SK-N-SH treated with all-trans-retinoic acid at 6 μM for 48 hours (cell line): ENCODE measurements at regions not wholly inside any gene's neighbourhood (a gene's known extent, or its start where the extent isn't known, plus 50 kb on each side); places are given as distances from the start of the nearest gene placed in this dataset.
"Not testable (repeated sequence)": the region's sequence is repeated elsewhere in the genome, so short reads cannot be mapped to it uniquely, and the experiment has no call there.

Experiments
- ATAC-seq: fragments of 200-7000 bp; cut with Tn5 transposase; 3 replicates; pipeline ENCODE4 v1.9.1; 2020; ENCODE audit warnings: mild to moderate bottlenecking, moderate library complexity
- BACH2 ChIP-seq: fragments of 250-450 bp; sonication (Bioruptor Pico); IDR thresholded peaks from 2 replicates; pipeline ENCODE4 v1.9.0; 2021; ENCODE audit warnings: mild to moderate bottlenecking, borderline replicate concordance
- CREB5 ChIP-seq: fragments of 250-450 bp; sonication (Bioruptor Pico); IDR thresholded peaks from 2 replicates; pipeline ENCODE4 v1.5.1; 2020; ENCODE audit warnings: low read depth, mild to moderate bottlenecking, moderate library complexity
- CSDC2 ChIP-seq: fragments of 250-450 bp; sonication (Bioruptor Pico); IDR thresholded peaks from 2 replicates; pipeline ENCODE4 v1.5.0; 2020; ENCODE audit warnings: mild to moderate bottlenecking, moderate library complexity
- CSRNP3 ChIP-seq: fragments of 250-450 bp; sonication (Bioruptor Pico); IDR thresholded peaks from 2 replicates; pipeline ENCODE4 v1.5.1; 2021; ENCODE audit warnings: mild to moderate bottlenecking, moderate library complexity
- ISL1 ChIP-seq: fragments of 250-450 bp; sonication (Bioruptor Pico); IDR thresholded peaks from 2 replicates; pipeline ENCODE4 v2.1.2; 2022; ENCODE audit warnings: mild to moderate bottlenecking, moderate library complexity
- OSR1 ChIP-seq: fragments of 250-450 bp; sonication (Bioruptor Pico); IDR thresholded peaks from 2 replicates; pipeline ENCODE4 v1.8.0; 2022; ENCODE audit warnings: moderate library complexity, mild to moderate bottlenecking, inconsistent platforms
- PATZ1 ChIP-seq: fragments of 250-450 bp; sonication (Bioruptor Pico); IDR thresholded peaks from 2 replicates; pipeline ENCODE4 v1.8.0; 2020; ENCODE audit warnings: mild to moderate bottlenecking, moderate library complexity, borderline replicate concordance
- POU6F1 ChIP-seq: fragments of 250-450 bp; sonication (Bioruptor Pico); IDR thresholded peaks from 2 replicates; pipeline ENCODE4 v1.8.0; 2021; ENCODE audit warnings: low read depth, mild to moderate bottlenecking, moderate library complexity, borderline replicate concordance
- PPARA ChIP-seq: fragments of 250-450 bp; sonication (Bioruptor Pico); IDR thresholded peaks from 2 replicates; pipeline ENCODE4 v1.5.0; 2020; ENCODE audit warnings: mild to moderate bottlenecking, borderline replicate concordance
- RARB ChIP-seq: fragments of 250-450 bp; sonication (Bioruptor Pico); IDR thresholded peaks from 2 replicates; pipeline ENCODE4 v1.8.0; 2021; ENCODE audit warnings: mild to moderate bottlenecking, moderate library complexity
- SNAI2 ChIP-seq: fragments of 250-450 bp; sonication (Bioruptor Pico); IDR thresholded peaks from 2 replicates; pipeline ENCODE4 v1.5.0; 2020; ENCODE audit warnings: mild to moderate bottlenecking, moderate library complexity
- TCF4 ChIP-seq: fragments of 250-450 bp; sonication (Bioruptor Pico); IDR thresholded peaks from 2 replicates; pipeline ENCODE4 v1.8.0; 2021; ENCODE audit warnings: mild to moderate bottlenecking, moderate library complexity, borderline replicate concordance
- TSHZ2 ChIP-seq: fragments of 250-450 bp; sonication (Bioruptor Pico); IDR thresholded peaks from 2 replicates; pipeline ENCODE4 v1.5.0; 2020; ENCODE audit warnings: mild to moderate bottlenecking, moderate library complexity
- ZC3H10 ChIP-seq: fragments of 250-450 bp; sonication (Bioruptor Pico); IDR thresholded peaks from 2 replicates; pipeline ENCODE4 v1.5.1; 2021; ENCODE audit warnings: mild to moderate bottlenecking, moderate library complexity
- ZFP3 ChIP-seq: fragments of 250-450 bp; sonication (Bioruptor Pico); IDR thresholded peaks from 2 replicates; pipeline ENCODE4 v1.5.0; 2020; ENCODE audit warnings: mild to moderate bottlenecking, moderate library complexity
- ZFP30 ChIP-seq: fragments of 450-650 bp; formaldehyde crosslinking; IDR thresholded peaks from 2 replicates; pipeline ENCODE4 v1.5.0; 2022; ENCODE audit warnings: mild to moderate bottlenecking, moderate library complexity
- ZNF565 ChIP-seq: fragments of 450-650 bp; formaldehyde crosslinking; conservative IDR thresholded peaks from 2 replicates; pipeline ENCODE4 v1.5.0; 2020; ENCODE audit warnings: low read depth, mild to moderate bottlenecking, moderate library complexity
- ZNF70 ChIP-seq: fragments of 450-650 bp; formaldehyde crosslinking; IDR thresholded peaks from 2 replicates; pipeline ENCODE4 v1.5.0; 2020; ENCODE audit warnings: mild to moderate bottlenecking, moderate library complexity
- ZNF8 ChIP-seq: fragments of 450-650 bp; formaldehyde crosslinking; IDR thresholded peaks from 2 replicates; pipeline ENCODE4 v1.5.0; 2020; ENCODE audit warnings: mild to moderate bottlenecking, moderate library complexity

- TF ChIP-seq SNAI2 = no peak
These were observed 236.2 kb downstream of the SKIDA1 start (continued) for GRCh38 chr10:21289271-21289670.

- peak; percentile 65 for ATAC-seq
- 0 out of 2 replicates have a peak, but pooled peaks have one; percentile 23 for TF ChIP-seq ISL1 (CRISPR knock-in tag)
- no peak for TF ChIP-seq ZNF8 (CRISPR knock-in tag)
These were observed 239.6 kb downstream of the SKIDA1 start for GRCh38 chr10:21285742-21286331.

GRCh38 chr10:21285207-21285606 is 240.3 kb downstream of the SKIDA1 start:
- no peak for ATAC-seq
- TF ChIP-seq OSR1 (CRISPR knock-in tag) = no peak
- no peak for TF ChIP-seq POU6F1
- TF ChIP-seq CSRNP3 (CRISPR knock-in tag) = no peak
- TF ChIP-seq PPARA (CRISPR knock-in tag) = no peak
- TF ChIP-seq ZNF70 (CRISPR knock-in tag) = no peak
- TF ChIP-seq SNAI2 = no peak
- TF ChIP-seq BACH2 (CRISPR knock-in tag) = no peak
- TF ChIP-seq ZNF8 (CRISPR knock-in tag) = no peak
- no peak for TF ChIP-seq ZFP3 (CRISPR knock-in tag)
- no peak for TF ChIP-seq CSDC2 (CRISPR knock-in tag)
- no peak for TF ChIP-seq PATZ1 (CRISPR knock-in tag)
- no peak for TF ChIP-seq TCF4 (CRISPR knock-in tag)

GRCh38 chr10:21284301-21284700 is 241.2 kb downstream of the SKIDA1 start:
- no peak for ATAC-seq
- TF ChIP-seq TCF4 (CRISPR knock-in tag) (no peak), CREB5 (CRISPR knock-in tag) (no peak), RARB (no peak), ZNF70 (CRISPR knock-in tag) (no peak), SNAI2 (no peak), ZC3H10 (no peak), ZNF565 (CRISPR knock-in tag) (no peak), BACH2 (CRISPR knock-in tag) (no peak), CSDC2 (CRISPR knock-in tag) (no peak), ZFP3 (CRISPR knock-in tag) (no peak), OSR1 (CRISPR knock-in tag) (no peak), ZFP30 (no peak), PATZ1 (CRISPR knock-in tag) (no peak), TSHZ2 (CRISPR knock-in tag) (no peak)
- TF ChIP-seq, all 23 proteins: peak for 0

GRCh38 chr10:21283053-21283452 is 242.4 kb downstream of the SKIDA1 start:
- ATAC-seq = not testable (repeated sequence)
